Activated CD4-positive, alpha-beta T cell treated with anti-CD3 and anti-CD28 coated beads, Interleukin-2, amount 50 U/mL, for 4 hours (primary cell): ENCODE measurements at regions not wholly inside any gene's neighbourhood (a gene's known extent, or its start where the extent isn't known, plus 50 kb on each side); places are given as distances from the start of the nearest gene placed in this dataset.
"Not testable (repeated sequence)": the region's sequence is repeated elsewhere in the genome, so short reads cannot be mapped to it uniquely, and the experiment has no call there.

ENCODE experiments used
- DNase-seq, 2 experiments: peaks; one replicate each; pipeline ENCODE4 v3.0.0-alpha.2; 2020

- no peak for DNase-seq
Measured at GRCh38 chr14:87285506-87285905, 707.5 kb downstream of the GALC start.

GRCh38 chr14:87283547-87283946 lies 709.4 kb downstream of the GALC start:
- DNase-seq: no peak

GRCh38 chr14:87282266-87282665 lies 710.7 kb downstream of the GALC start:
- no peak for DNase-seq

- no peak for DNase-seq
Measured at GRCh38 chr14:87278415-87278814, 714.6 kb downstream of the GALC start.

DNA sequence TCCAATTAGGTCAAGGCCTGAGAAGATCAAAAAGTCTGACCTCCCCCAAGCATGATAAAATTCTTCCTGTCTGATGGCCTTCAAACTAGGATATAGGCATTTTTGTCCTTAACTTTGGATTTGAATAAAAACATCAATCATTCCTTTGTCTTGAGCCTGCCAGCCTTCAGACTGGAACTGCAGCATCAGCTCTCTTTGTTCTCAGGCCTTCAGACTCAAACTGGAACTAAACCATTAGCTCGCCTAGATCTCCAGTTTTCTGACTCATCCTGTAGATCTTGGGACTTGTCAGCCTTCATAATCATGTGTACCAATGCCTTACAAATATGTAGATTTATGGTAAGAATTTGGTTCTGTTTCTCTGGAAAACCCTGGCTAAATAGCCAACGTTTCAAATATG lies 721.7 kb downstream of the GALC start:
- no peak for DNase-seq

GRCh38 chr14:87268997-87269396 lies 724.0 kb downstream of the GALC start:
- DNase-seq: no peak

GRCh38 chr14:87264796-87265195 lies 728.2 kb downstream of the GALC start:
- no peak for DNase-seq

DNA sequence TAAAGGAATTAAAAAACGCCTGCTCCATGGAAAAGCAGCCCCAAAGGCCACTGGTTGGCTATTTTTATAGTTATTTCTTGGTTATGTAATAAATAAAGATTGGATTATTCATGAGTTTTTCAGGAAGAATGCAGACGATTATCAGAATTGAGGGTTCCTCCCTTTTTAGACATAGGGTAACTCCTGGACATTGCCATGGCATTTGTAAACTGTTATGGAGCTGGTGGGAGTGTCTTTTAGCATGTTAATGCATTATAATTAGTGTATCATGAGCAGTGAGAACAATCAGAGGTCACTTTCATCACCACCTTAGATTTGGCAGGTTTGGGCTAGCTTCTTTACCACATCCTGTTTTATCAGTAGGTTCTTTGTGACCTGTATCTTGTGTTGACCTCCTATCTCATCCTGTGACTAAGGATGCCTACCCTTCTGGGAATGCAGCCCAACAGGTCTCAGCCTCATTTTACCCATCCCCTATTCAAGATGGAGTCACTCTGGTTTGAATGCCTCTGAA lies 728.7 kb downstream of the GALC start:
- no peak for DNase-seq

DNA sequence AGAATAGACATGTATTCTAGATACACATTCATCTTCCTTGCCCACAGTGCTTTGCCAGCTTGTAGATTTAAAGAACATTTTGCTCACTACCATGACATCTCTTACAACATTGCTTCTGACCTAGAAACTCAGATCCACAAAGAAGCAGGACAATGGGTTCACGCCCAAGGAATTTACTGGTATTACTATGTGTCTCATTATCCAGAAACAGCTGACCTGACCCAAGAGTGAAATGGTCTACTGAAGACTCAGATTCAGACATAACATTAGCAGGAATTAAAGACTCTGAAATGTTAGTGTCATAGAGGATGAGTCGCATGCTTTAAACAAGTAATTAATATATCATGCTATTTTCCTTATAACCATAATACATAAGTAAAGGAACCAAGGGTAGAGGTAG lies 731.4 kb downstream of the GALC start:
- no peak for DNase-seq

- no peak for DNase-seq
Measured at GRCh38 chr14:87260460-87260859, 732.5 kb downstream of the GALC start.

- no peak for DNase-seq
Measured at GRCh38 chr14:87257421-87257820, 735.6 kb downstream of the GALC start.

DNA sequence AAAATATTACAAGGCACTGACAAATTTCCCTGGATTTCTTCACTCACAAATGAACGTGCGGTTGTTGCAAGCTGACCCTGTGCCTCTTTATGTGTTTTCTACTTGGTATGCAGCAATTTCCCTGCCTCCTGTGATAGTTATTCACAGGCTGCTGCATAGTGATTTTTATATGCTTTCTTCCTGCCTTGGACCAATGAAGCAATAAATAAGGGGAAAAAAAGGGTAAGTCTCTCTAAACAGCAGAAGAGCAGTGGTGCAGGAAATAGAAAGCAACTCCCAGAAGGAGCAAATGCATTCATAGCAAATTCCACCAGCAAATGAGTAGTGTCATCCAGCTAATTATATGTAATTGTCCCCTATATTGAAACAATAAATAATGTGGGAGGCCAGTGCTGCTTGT lies 737.9 kb downstream of the GALC start:
- no peak for DNase-seq

- DNase-seq: no peak
Measured at GRCh38 chr14:87254331-87254874, 738.6 kb downstream of the GALC start.

DNA sequence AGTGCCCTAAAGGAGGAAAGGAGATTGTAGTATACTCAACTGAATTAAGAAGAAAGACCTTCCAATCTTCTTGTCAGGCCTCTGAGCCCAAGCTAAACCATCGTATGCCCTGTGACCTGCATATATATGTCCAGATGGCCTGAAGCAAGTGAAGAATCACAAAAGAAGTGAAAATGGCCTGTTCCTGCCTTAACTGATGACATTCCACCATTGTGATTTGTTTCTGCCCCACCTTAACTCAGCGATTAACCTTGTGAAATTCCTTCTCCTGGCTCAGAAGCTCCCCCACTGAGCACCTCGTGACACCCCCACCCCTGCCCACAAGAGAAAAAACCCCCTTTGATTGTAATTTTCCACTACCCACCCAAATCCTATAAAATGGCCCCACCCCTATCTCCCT lies 739.2 kb downstream of the GALC start:
- not testable (repeated sequence) for DNase-seq

DNA sequence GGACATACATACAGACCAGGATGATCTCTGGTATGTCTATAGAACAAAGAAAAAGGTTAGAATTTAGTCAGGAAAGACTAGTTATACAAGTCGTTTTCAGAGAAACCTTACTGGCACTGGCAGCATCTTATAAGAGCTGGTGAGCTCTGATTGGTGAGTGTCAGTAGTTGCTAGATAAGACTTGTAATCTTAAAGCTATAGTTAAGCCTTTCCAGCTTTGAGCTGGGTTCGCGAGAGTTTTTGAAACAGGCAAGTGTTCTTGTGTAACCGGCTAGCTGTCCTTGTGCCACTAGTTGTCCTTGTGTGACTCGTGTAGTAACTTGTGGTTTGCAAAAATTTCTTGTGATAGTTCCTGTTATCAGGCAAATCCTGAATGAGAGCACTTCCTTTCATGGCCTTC lies 740.9 kb downstream of the GALC start:
- DNase-seq: no peak

- DNase-seq: no peak
Measured at GRCh38 chr14:87251011-87251410, 742.0 kb downstream of the GALC start.

- DNase-seq: no peak
Measured at GRCh38 chr14:87241018-87241768, 751.8 kb downstream of the GALC start.

GRCh38 chr14:87240319-87240718 lies 752.7 kb downstream of the GALC start:
- not testable (repeated sequence) for DNase-seq

GRCh38 chr14:87233806-87234384 lies 759.1 kb downstream of the GALC start:
- DNase-seq: no peak

- DNase-seq: no peak
Measured at GRCh38 chr14:87233266-87233665, 759.7 kb downstream of the GALC start.

GRCh38 chr14:87231336-87232026 lies 761.5 kb downstream of the GALC start:
- DNase-seq: no peak

DNA sequence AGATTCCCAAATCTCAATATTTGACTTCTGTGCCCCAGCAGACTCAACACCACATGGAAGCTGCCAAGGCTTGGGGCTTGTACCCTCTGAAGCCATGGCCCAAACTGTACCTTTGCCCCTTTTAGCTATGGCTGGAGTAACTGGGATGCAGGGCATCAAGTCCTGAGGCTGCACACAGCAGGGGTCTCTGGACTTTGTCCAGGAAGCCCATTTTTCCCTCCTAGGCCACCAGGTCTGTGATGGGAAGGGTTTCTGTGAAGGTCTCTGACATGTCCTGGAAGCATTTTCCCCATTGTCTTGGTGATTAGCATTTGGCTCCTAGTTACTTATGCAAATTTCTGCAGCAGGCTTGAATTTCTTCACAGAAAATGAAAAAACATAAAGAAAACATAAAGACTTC lies 762.3 kb downstream of the GALC start:
- no peak for DNase-seq

DNA sequence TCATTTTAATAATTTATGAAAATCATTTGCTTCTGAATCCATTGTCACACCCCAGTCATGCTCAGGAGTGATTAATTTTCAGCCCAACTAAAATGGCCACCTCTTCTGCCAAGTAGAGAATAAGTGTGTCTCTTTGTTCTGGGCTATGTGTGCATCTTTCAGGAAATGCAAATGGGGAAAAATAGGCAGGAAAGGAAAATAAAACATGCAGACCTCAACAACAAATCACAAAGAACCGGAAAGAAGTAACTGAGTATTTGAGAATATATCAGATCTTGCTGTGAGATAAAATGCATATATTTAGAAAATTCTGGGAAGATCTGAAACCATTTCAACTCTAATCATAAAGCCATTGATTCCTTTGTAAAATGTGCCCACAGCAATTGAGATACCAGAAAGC lies 763.9 kb downstream of the GALC start:
- DNase-seq: no peak

DNA sequence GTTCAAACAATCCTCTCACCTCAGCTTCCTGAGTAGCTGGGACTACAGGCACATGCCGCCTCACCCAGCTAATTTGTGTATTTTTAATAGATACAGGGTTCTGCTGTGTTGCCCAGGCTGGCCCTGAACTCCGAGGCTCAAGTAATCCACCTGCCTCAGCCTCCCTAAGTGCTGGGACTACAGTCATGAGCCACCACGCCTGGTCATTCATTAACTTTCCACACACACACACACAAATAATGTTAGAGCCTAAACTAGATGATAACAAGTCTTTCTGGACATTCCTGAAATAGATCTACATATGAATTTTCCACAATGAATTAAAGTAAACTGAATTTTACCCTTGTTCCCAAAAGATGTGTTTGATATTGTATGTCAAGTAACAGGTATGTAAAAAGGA lies 776.0 kb downstream of the GALC start:
- DNase-seq: no peak
